K562 (cell line): ENCODE measurements at regions not wholly inside any gene's neighbourhood (a gene's known extent, or its start where the extent isn't known, plus 50 kb on each side); places are given as distances from the start of the nearest gene placed in this dataset.

ENCODE experiments used
- ATAC-seq: fragments of 200-7000 bp; cut with Tn5 transposase; 3 replicates; pipeline ENCODE4 v1.9.1; 2020; ENCODE audit warnings: moderate library complexity
- BruUV-seq: library from RNA; stranded (reverse); fragments of 400-500 nt; replicated peaks from 2 replicates; lab custom pipeline; 2021; lab: Mats Ljungman, UMichigan
- CTCF ChIA-PET: fragments of 300-600 bp; formaldehyde crosslinking; extraction: SDS; loops from one replicate; lab custom pipeline; 2021; ENCODE audit warnings: low intra/inter-chr PET ratio; lab: Yijun Ruan, JAX
- POLR2A ChIA-PET: fragments of 300-600, 350-650 bp; sonication (Branson Sonifier 250); formaldehyde crosslinking; extraction: SDS; loops from one replicate; lab custom pipeline; 2021; ENCODE audit warnings: antibody characterized with exemption, inconsistent platforms; lab: Yijun Ruan, JAX
- DNase-seq, 4 experiments: peaks; one replicate each; pipeline versions ENCODE4 v3.0.0 to v3.0.0-alpha.2; 2011 to 2018; ENCODE audit warnings: low spot score in 3 of 4, mixed read lengths in 3 of 4; ENCODE audit errors: extremely low read depth in 1 of 4
- FAIRE-seq: peaks from 2 replicates; lab custom pipeline; 2011; peaks lifted over from hg19 to GRCh38; lab: Jason Lieb, UNC
- H2AFZ ChIP-seq: 2 replicates; pipeline ENCODE4 v1.6.0; 2011; ENCODE audit warnings: low read depth, low read length, control low read depth, inconsistent platforms
- H3K27ac ChIP-seq: fragments of 200-600 bp; 3 replicates; pipeline ENCODE4 v1.8.0; 2011; ENCODE audit warnings: low read depth, mild to moderate bottlenecking, control low read depth, inconsistent platforms, low read length, moderate library complexity, mixed read lengths; ENCODE audit errors: extremely low read depth
- H3K27me3 ChIP-seq, 2 experiments: fragments of 300-600 bp in 1 of 2; 2 replicates in 1 of 2; 3 replicates in 1 of 2; pipeline versions ENCODE4 v1.6.0 to v1.8.0; 2011; ENCODE audit warnings: inconsistent platforms in 2 of 2, low read length in 2 of 2, mild to moderate bottlenecking in 1 of 2, mixed read lengths in 1 of 2, moderate library complexity in 1 of 2; ENCODE audit not compliant: control insufficient read depth in 2 of 2, insufficient read depth in 2 of 2
- H3K36me3 ChIP-seq: fragments of 300-600 bp; 3 replicates; pipeline ENCODE4 v1.8.0; 2011; ENCODE audit warnings: mild to moderate bottlenecking, low read length, inconsistent platforms; ENCODE audit not compliant: control insufficient read depth, insufficient read depth
- H3K4me1 ChIP-seq, 2 experiments: fragments of 200-600 bp in 1 of 2; replicated peaks in 1 of 2; 2 replicates in 1 of 2; 3 replicates in 1 of 2; pipeline versions ENCODE4 v1.5.1 to v1.8.0; 2011; ENCODE audit warnings: inconsistent platforms in 2 of 2, low read length in 2 of 2, mild to moderate bottlenecking in 1 of 2, mixed read lengths in 1 of 2, moderate library complexity in 1 of 2; ENCODE audit not compliant: control insufficient read depth in 2 of 2, insufficient read depth in 2 of 2
- H3K4me2 ChIP-seq: 2 replicates; pipeline ENCODE4 v1.6.1; 2011; ENCODE audit warnings: low read length, control low read depth, inconsistent platforms, mixed read lengths; ENCODE audit not compliant: insufficient read depth
- H3K4me3 ChIP-seq: fragments of 200-600 bp; sonication (generic), shearing (Covaris generic); 2 replicates; pipeline ENCODE4 v1.5.1; 2016; ENCODE audit warnings: control low read depth, inconsistent platforms
- H3K79me2 ChIP-seq: fragments of 200-600 bp; 3 replicates; pipeline ENCODE4 v1.8.0; 2011; ENCODE audit warnings: low read length, inconsistent platforms; ENCODE audit not compliant: control insufficient read depth, insufficient read depth
- H3K9ac ChIP-seq, 2 experiments: 2 replicates each; pipeline versions ENCODE4 v1.6.0 to v1.6.1; 2011; ENCODE audit warnings: low read depth in 2 of 2, low read length in 2 of 2, control low read depth in 1 of 2, inconsistent platforms in 1 of 2, mild to moderate bottlenecking in 1 of 2, mixed read lengths in 1 of 2; ENCODE audit not compliant: insufficient read depth in 1 of 2
- H3K9me1 ChIP-seq: one replicate; pipeline ENCODE4 v1.6.0; 2011; ENCODE audit warnings: inconsistent platforms, mild to moderate bottlenecking, low read length, moderate library complexity; ENCODE audit not compliant: control insufficient read depth, insufficient read depth
- H3K9me3 ChIP-seq: replicated peaks from 2 replicates; pipeline ENCODE4 v1.5.1; 2011; ENCODE audit warnings: low read depth, low read length, inconsistent platforms; ENCODE audit not compliant: control insufficient read depth, insufficient read depth
- H4K20me1 ChIP-seq: replicated peaks from 2 replicates; pipeline ENCODE4 v1.6.1; 2011; ENCODE audit warnings: low read length, inconsistent platforms, mixed read lengths; ENCODE audit not compliant: control insufficient read depth, insufficient read depth
- CHCHD3 ChIP-seq: fragments of 250-450 bp; sonication (Bioruptor Pico); IDR thresholded peaks from 2 replicates; pipeline ENCODE4 v2.1.2; 2022; ENCODE audit warnings: mild to moderate bottlenecking
- ERF ChIP-seq: fragments of 450-650 bp; formaldehyde crosslinking; IDR thresholded peaks from 2 replicates; pipeline ENCODE4 v1.4.0; 2020; ENCODE audit warnings: mild to moderate bottlenecking, mixed read lengths
- SFPQ ChIP-seq: fragments of 200-400 bp; formaldehyde crosslinking; IDR thresholded peaks from 2 replicates; pipeline ENCODE4 v1.6.1; 2017; ENCODE audit warnings: mild to moderate bottlenecking, low read depth, low read length, moderate library complexity
- TCF3 ChIP-seq: sonication (generic); formaldehyde crosslinking; IDR thresholded peaks from 2 replicates; pipeline ENCODE4 v1.4.0; 2020; ENCODE audit warnings: mild to moderate bottlenecking, missing genetic modification reagents
- ZNF57 ChIP-seq: fragments of 450-650 bp; formaldehyde crosslinking; IDR thresholded peaks from 2 replicates; pipeline ENCODE4 v1.4.0; 2020; ENCODE audit warnings: mild to moderate bottlenecking, moderate library complexity
- whole genome bisulfite sequencing: fragments of 100-300 bp; shearing (Covaris generic); methylation state at CpG from one replicate; pipeline ENCODE4 v1.1.6; 2016; ENCODE audit warnings: low coverage, mixed read lengths; ENCODE audit not compliant: insufficient coverage; ENCODE audit errors: missing lambda C conversion rate; 5-methylcytosine and 5-hydroxymethylcytosine counted together
- in situ Hi-C: fragments of 300-500 bp; cut with MboI; formaldehyde crosslinking; loops from 4 replicates; pipeline ENCODE4 v1.15.0; 2018; ENCODE audit warnings: inconsistent platforms, mixed read lengths
- intact Hi-C: fragments of 100-400 bp; cut with micrococcal nuclease; formaldehyde crosslinking; loops from 2 replicates; pipeline ENCODE4 v1.14.2; 2022

- WGBS = 0% methylated on average over 1 of the region's 1 CpG
- no peak for DNase-seq
- no peak overlapping the region for H3K4me2 ChIP-seq
- no peak for TF ChIP-seq SFPQ
- TF ChIP-seq ERF (CRISPR knock-in tag) = no peak
- TF ChIP-seq ZNF57 (CRISPR knock-in tag) = no peak
- no peak for TF ChIP-seq TCF3 (CRISPR knock-in tag)
- no peak for TF ChIP-seq CHCHD3 (CRISPR knock-in tag)
- TF ChIP-seq, all 486 proteins: peak for 0
- Histone ChIP-seq H3K27ac (no peak overlapping the region), H3K27me3 (no peaks in the 10 kb centered on the region), H2AFZ (no peak overlapping the region), H4K20me1 (no peaks in the 10 kb centered on the region), H3K9ac (no peak overlapping the region), H3K9me1 (no peaks in the 10 kb centered on the region), H3K36me3 (no peaks in the 10 kb centered on the region), H3K79me2 (no peaks in the 10 kb centered on the region), H3K4me1 (no peaks in the 10 kb centered on the region), H3K4me3 (no peak overlapping the region), H3K9me3 (no peaks in the 10 kb centered on the region)
- FAIRE-seq (no peak), ATAC-seq (no peak)
- no TSS peak for BruUV-seq
- in situ Hi-C loops = no loop called here
- ChIA-PET POLR2A (no interaction called here), CTCF (no interaction called here)
- intact Hi-C loops = no loop called here
Measured at GRCh38 chr13:85260896-85261295, 538.3 kb downstream of the SLITRK6 start.
